MM.1S (cell line): ENCODE measurements at regions not wholly inside any gene's neighbourhood (a gene's known extent, or its start where the extent isn't known, plus 50 kb on each side); places are given as distances from the start of the nearest gene placed in this dataset.

Source experiments
- CTCF ChIP-seq: fragments of 300-600 bp; sonication (generic); IDR thresholded peaks from 2 replicates; pipeline ENCODE4 v1.5.1; 2016; ENCODE audit warnings: antibody characterized with exemption, low read length, mixed read lengths
- EZH2 ChIP-seq: fragments of 300-600 bp; sonication (generic); optimal IDR thresholded peaks from 2 replicates; pipeline ENCODE3; 2017; ENCODE audit warnings: low read depth, mild to moderate bottlenecking, antibody characterized with exemption, low read length, mixed read lengths
- EZH2phosphoT487 ChIP-seq: fragments of 300-600 bp; sonication (generic); IDR thresholded peaks from 2 replicates; pipeline ENCODE4 v1.6.1; 2018; ENCODE audit warnings: antibody characterized with exemption, low read length

- no peak for TF ChIP-seq CTCF
- TF ChIP-seq EZH2: no peak
- TF ChIP-seq EZH2phosphoT487: no peak
These were observed 453.6 kb upstream of the TUSC1 start for GRCh38 chr9:26131886-26132285.
